Panc1 (cell line): ENCODE measurements at regions not wholly inside any gene's neighbourhood (a gene's known extent, or its start where the extent isn't known, plus 50 kb on each side); places are given as distances from the start of the nearest gene placed in this dataset.

Source experiments
- POLR2AphosphoS5 ChIP-seq: IDR thresholded peaks from 2 replicates; pipeline ENCODE4 v1.6.1; 2012; ENCODE audit warnings: mild to moderate bottlenecking, low read depth, low read length, moderate library complexity
- REST ChIP-seq, 2 experiments: IDR thresholded peaks; 2 replicates each; pipeline ENCODE4 v1.6.1; 2011 to 2012; ENCODE audit warnings: low read depth in 2 of 2, control low read depth in 1 of 2, low read length in 1 of 2, mild to moderate bottlenecking in 1 of 2, moderate library complexity in 1 of 2; ENCODE audit not compliant: insufficient read depth in 1 of 2
- SIN3A ChIP-seq: IDR thresholded peaks from 2 replicates; pipeline ENCODE4 v1.6.1; 2012; ENCODE audit warnings: low read depth, mild to moderate bottlenecking, low read length, moderate library complexity, borderline replicate concordance; ENCODE audit not compliant: insufficient read depth
- TCF7L2 ChIP-seq: IDR thresholded peaks from 2 replicates; pipeline ENCODE4 v1.6.1; 2011; ENCODE audit warnings: mild to moderate bottlenecking, low read depth, low read length, inconsistent platforms
- TF ChIP-seq, protein P1 (sequence below): fragments of 450-650 bp; IDR thresholded peaks from 2 replicates; pipeline ENCODE4 v1.5.1; 2017; ENCODE audit warnings: mild to moderate bottlenecking

DNA sequence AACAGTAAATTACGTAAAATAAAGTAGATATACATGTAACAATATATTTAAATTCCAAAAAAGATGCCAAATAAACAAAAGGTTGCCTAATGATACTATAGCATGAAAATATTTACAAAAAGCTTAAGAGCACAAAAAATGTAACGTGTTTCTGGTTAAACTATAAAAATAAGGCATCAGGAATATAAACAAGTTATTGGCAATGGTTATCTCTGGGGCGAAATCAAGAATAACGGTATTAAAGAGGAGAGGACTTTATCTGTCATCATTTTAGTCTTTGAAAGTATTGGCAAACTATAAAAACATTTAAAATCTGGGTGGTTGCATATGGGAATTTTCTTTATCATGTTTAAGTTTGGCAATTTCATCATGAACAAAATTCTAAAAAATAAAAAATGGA lies 1599.2 kb downstream of the MAT2B start:
- TF ChIP-seq, protein P1, sequence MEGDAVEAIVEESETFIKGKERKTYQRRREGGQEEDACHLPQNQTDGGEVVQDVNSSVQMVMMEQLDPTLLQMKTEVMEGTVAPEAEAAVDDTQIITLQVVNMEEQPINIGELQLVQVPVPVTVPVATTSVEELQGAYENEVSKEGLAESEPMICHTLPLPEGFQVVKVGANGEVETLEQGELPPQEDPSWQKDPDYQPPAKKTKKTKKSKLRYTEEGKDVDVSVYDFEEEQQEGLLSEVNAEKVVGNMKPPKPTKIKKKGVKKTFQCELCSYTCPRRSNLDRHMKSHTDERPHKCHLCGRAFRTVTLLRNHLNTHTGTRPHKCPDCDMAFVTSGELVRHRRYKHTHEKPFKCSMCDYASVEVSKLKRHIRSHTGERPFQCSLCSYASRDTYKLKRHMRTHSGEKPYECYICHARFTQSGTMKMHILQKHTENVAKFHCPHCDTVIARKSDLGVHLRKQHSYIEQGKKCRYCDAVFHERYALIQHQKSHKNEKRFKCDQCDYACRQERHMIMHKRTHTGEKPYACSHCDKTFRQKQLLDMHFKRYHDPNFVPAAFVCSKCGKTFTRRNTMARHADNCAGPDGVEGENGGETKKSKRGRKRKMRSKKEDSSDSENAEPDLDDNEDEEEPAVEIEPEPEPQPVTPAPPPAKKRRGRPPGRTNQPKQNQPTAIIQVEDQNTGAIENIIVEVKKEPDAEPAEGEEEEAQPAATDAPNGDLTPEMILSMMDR = no peak
- no peak for TF ChIP-seq POLR2AphosphoS5
- TF ChIP-seq SIN3A = no peak
- no peak for TF ChIP-seq REST (IDR thresholded peaks at IDR 0.05; ENCODE audit: insufficient read depth in 1 of 2, low read depth in 2 of 2, low read length in 1 of 2)
- TF ChIP-seq TCF7L2 = no peak
